IMR-90 (cell line): ENCODE measurements at regions not wholly inside any gene's neighbourhood (a gene's known extent, or its start where the extent isn't known, plus 50 kb on each side); places are given as distances from the start of the nearest gene placed in this dataset.

Experiments used
- ATAC-seq: fragments of 200-7000 bp; cut with Tn5 transposase; 2 replicates; pipeline ENCODE4 v1.9.1; 2020; ENCODE audit warnings: low read depth, mild to moderate bottlenecking, moderate library complexity
- BruUV-seq: library from RNA; stranded (reverse); fragments of 400-500 nt; replicated peaks from 2 replicates; lab custom pipeline; 2021; lab: Mats Ljungman, UMichigan
- CTCF ChIA-PET: fragments of 300-600 bp; formaldehyde crosslinking; extraction: SDS; loops from one replicate; lab custom pipeline; 2021; ENCODE audit warnings: antibody characterized with exemption; lab: Yijun Ruan, JAX
- POLR2A ChIA-PET: fragments of 300-600 bp; sonication (Branson Sonifier 250); formaldehyde crosslinking; loops from one replicate; lab custom pipeline; 2022; ENCODE audit warnings: antibody characterized with exemption; ENCODE audit not compliant: unreplicated experiment; lab: Charles Lee
- DNase-seq: peaks from one replicate; pipeline ENCODE4 v3.0.0; 2013
- H2AFZ ChIP-seq: replicated peaks from 2 replicates; pipeline ENCODE3; 2013; ENCODE audit warnings: low read length, mild to moderate bottlenecking; ENCODE audit not compliant: poor library complexity
- H2AK5ac ChIP-seq: 2 replicates; pipeline ENCODE4 v1.6.1; 2013; ENCODE audit warnings: low read depth, low read length, inconsistent platforms
- H2AK9ac ChIP-seq: replicated peaks from 2 replicates; pipeline ENCODE3; 2013; ENCODE audit warnings: mild to moderate bottlenecking, low read depth, low read length, moderate library complexity; ENCODE audit not compliant: poor library complexity
- H2BK120ac ChIP-seq: 2 replicates; pipeline ENCODE4 v1.6.1; 2013; ENCODE audit warnings: low read depth, low read length, inconsistent platforms
- H2BK15ac ChIP-seq: 3 replicates; pipeline ENCODE4 v1.6.1; 2013; ENCODE audit warnings: low read depth, low read length, inconsistent platforms
- H2BK20ac ChIP-seq: 2 replicates; pipeline ENCODE4 v1.6.1; 2013; ENCODE audit warnings: low read depth, mild to moderate bottlenecking, inconsistent platforms, low read length, moderate library complexity
- H2BK5ac ChIP-seq: 2 replicates; pipeline ENCODE4 v1.6.1; 2013; ENCODE audit warnings: mild to moderate bottlenecking, low read depth, low read length, inconsistent platforms; ENCODE audit not compliant: poor library complexity, severe bottlenecking
- H3K14ac ChIP-seq: replicated peaks from 2 replicates; pipeline ENCODE4 v1.6.1; 2013; ENCODE audit warnings: low read depth, low read length, inconsistent platforms
- H3K18ac ChIP-seq: 2 replicates; pipeline ENCODE4 v1.6.1; 2013; ENCODE audit warnings: low read depth, low read length, control low read depth
- H3K23ac ChIP-seq: 2 replicates; pipeline ENCODE4 v1.6.1; 2013; ENCODE audit warnings: low read depth, low read length, inconsistent platforms
- H3K27ac ChIP-seq: 2 replicates; pipeline ENCODE4 v1.5.1; 2013; ENCODE audit warnings: mild to moderate bottlenecking, control low read depth, low read length; ENCODE audit not compliant: insufficient read depth
- H3K27me3 ChIP-seq: 2 replicates; pipeline ENCODE4 v1.6.1; 2013; ENCODE audit warnings: low read length; ENCODE audit not compliant: control insufficient read depth, insufficient read depth
- H3K36me3 ChIP-seq: 2 replicates; pipeline ENCODE4 v1.6.1; 2013; ENCODE audit warnings: low read length, mixed read lengths; ENCODE audit not compliant: control insufficient read depth, insufficient read depth
- H3K4ac ChIP-seq: 2 replicates; pipeline ENCODE4 v1.6.1; 2013; ENCODE audit warnings: low read depth, low read length, inconsistent platforms
- H3K4me1 ChIP-seq: 2 replicates; pipeline ENCODE4 v1.6.1; 2013; ENCODE audit warnings: low read length, mixed read lengths; ENCODE audit not compliant: control insufficient read depth, insufficient read depth
- H3K4me2 ChIP-seq: 2 replicates; pipeline ENCODE4 v1.6.1; 2013; ENCODE audit warnings: low read depth, mild to moderate bottlenecking, control low read depth, low read length, moderate library complexity
- H3K4me3 ChIP-seq: 2 replicates; pipeline ENCODE4 v1.5.1; 2013; ENCODE audit warnings: low read depth, mild to moderate bottlenecking, control low read depth, low read length, moderate library complexity; ENCODE audit not compliant: insufficient read depth
- H3K56ac ChIP-seq: 2 replicates; pipeline ENCODE4 v1.6.1; 2013; ENCODE audit warnings: low read length, inconsistent platforms; ENCODE audit not compliant: insufficient read depth; ENCODE audit errors: extremely low read depth
- H3K79me1 ChIP-seq, 2 experiments: 2 replicates each; pipeline ENCODE4 v1.6.1; 2013; ENCODE audit warnings: low read length in 2 of 2, inconsistent platforms in 1 of 2, low read depth in 1 of 2
- H3K9ac ChIP-seq: 2 replicates; pipeline ENCODE4 v1.6.1; 2013; ENCODE audit warnings: low read depth, low read length, control low read depth
- H3K9me1 ChIP-seq: 2 replicates; pipeline ENCODE4 v1.6.1; 2013; ENCODE audit warnings: low read length, inconsistent platforms; ENCODE audit not compliant: insufficient read depth
- H3K9me3 ChIP-seq: 2 replicates; pipeline ENCODE4 v1.6.1; 2013; ENCODE audit warnings: low read length; ENCODE audit not compliant: control insufficient read depth, insufficient read depth
- H4K20me1 ChIP-seq: 2 replicates; pipeline ENCODE4 v1.6.1; 2013; ENCODE audit warnings: low read length, inconsistent platforms; ENCODE audit not compliant: insufficient read depth
- H4K5ac ChIP-seq: 2 replicates; pipeline ENCODE4 v1.6.1; 2013; ENCODE audit warnings: mild to moderate bottlenecking, low read depth, low read length, control low read depth
- H4K8ac ChIP-seq, 2 experiments: 2 replicates each; pipeline ENCODE4 v1.6.1; 2013; ENCODE audit warnings: low read depth in 2 of 2, low read length in 2 of 2, control low read depth in 1 of 2, inconsistent platforms in 1 of 2
- H4K91ac ChIP-seq: 2 replicates; pipeline ENCODE4 v1.6.1; 2013; ENCODE audit warnings: low read depth, low read length, inconsistent platforms; ENCODE audit not compliant: insufficient read depth
- CEBPB ChIP-seq: IDR thresholded peaks from 2 replicates; pipeline ENCODE4 v1.6.1; 2012; ENCODE audit warnings: low read depth, low read length, improper control_type of control experiment
- dilution Hi-C: fragments of 300-500 bp; cut with HindIII; formaldehyde crosslinking; loops from one replicate; pipeline ENCODE4 v1.14.3; 2018; ENCODE audit warnings: low sequenced_read_pairs; ENCODE audit not compliant: unreplicated experiment
- in situ Hi-C: fragments of 300-500 bp; cut with MboI; formaldehyde crosslinking; loops from 3 replicates; pipeline ENCODE4 v1.14.3; 2019; ENCODE audit warnings: low sequenced_read_pairs, inconsistent platforms, mixed read lengths
- intact Hi-C: fragments of 100-400 bp; cut with micrococcal nuclease; formaldehyde crosslinking; loops from 2 replicates; pipeline ENCODE4 v1.10.0; 2022

DNA sequence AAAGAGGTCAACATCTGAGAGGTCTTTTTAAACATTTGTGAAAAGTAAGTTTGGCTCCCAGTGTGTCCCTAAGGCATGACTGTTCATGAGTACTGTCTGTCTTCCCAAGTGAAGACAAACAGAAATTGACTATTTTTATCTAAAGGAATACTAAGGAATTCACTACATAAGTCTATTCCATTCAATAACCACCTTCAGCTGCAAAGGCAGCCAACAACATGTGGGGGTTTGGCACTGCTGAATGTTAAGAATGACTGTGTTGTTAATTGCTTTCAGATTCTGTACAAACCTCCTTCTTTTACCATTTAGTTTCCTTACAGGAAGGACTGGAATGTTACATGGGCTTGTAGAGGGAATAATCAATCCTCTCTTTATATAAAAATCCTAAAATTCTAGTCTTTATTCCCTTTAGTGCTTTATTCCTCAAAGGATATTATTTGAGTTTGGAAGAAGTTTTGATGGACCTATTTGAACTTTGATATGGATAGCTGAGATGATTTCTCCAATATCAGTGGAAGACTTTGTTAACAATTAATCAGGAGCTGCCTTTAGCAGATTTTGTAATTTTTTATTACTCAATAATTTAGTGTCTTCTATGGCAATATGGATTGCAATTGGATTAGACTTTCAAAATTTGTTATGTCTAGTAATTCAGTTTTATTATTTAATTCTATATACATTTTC is 201.7 kb upstream of the CHRM3 start:
- H3K4ac ChIP-seq = no peak overlapping the region
- dilution Hi-C loops = no loop called here
- H4K20me1 ChIP-seq = no peaks in the 10 kb centered on the region
- no peaks in the 10 kb centered on the region for H3K79me1 ChIP-seq
- no peak overlapping the region for H2BK120ac ChIP-seq
- BruUV-seq = no TSS peak
- H2BK20ac ChIP-seq = no peak overlapping the region
- CTCF ChIA-PET = no interaction called here
- H3K27me3 ChIP-seq = no peaks in the 10 kb centered on the region
- no peak overlapping the region for H2BK15ac ChIP-seq
- H2AK5ac ChIP-seq = no peak overlapping the region
- H2AK9ac ChIP-seq = no peak overlapping the region
- H3K9ac ChIP-seq = no peak overlapping the region
- H2BK5ac ChIP-seq = no peak overlapping the region
- no peak overlapping the region for H3K18ac ChIP-seq
- POLR2A ChIA-PET = no interaction called here
- H3K4me3 ChIP-seq = no peak overlapping the region
- H3K27ac ChIP-seq = no peak overlapping the region
- no peak overlapping the region for H3K56ac ChIP-seq
- no peak for TF ChIP-seq CEBPB
- no peak overlapping the region for H3K23ac ChIP-seq
- peaks cover 4% of the 10 kb centered on the region for H3K9me3 ChIP-seq
- H4K91ac ChIP-seq = no peak overlapping the region
- no peaks in the 10 kb centered on the region for H3K4me1 ChIP-seq
- in situ Hi-C loops = no loop called here
- H4K8ac ChIP-seq = no peak overlapping the region
- intact Hi-C loops = no loop called here
- H3K14ac ChIP-seq = no peak overlapping the region
- no peaks in the 10 kb centered on the region for H3K9me1 ChIP-seq
- ATAC-seq (no peak), DNase-seq (no peak)
- H2AFZ ChIP-seq = no peak overlapping the region
- no peak overlapping the region for H3K4me2 ChIP-seq
- H3K36me3 ChIP-seq = no peaks in the 10 kb centered on the region
- H4K5ac ChIP-seq = no peak overlapping the region
